H1 (cell line): ENCODE measurements at regions not wholly inside any gene's neighbourhood (a gene's known extent, or its start where the extent isn't known, plus 50 kb on each side); places are given as distances from the start of the nearest gene placed in this dataset.
A peak's percentile ranks its signal among the peaks of the same experiment; 100 is the strongest.
"Not testable (repeated sequence)": the region's sequence is repeated elsewhere in the genome, so short reads cannot be mapped to it uniquely, and the experiment has no call there.

Source experiments
- CTCF ChIA-PET: fragments of 300-600 bp; sonication (Branson Sonifier 250); formaldehyde crosslinking; loops from one replicate; lab custom pipeline; 2021; ENCODE audit not compliant: partially characterized antibody; lab: Charles Lee
- POLR2A ChIA-PET: fragments of 300-600 bp; sonication (Branson Sonifier 250); formaldehyde crosslinking; loops from one replicate; lab custom pipeline; 2021; ENCODE audit warnings: inconsistent platforms; ENCODE audit not compliant: partially characterized antibody; lab: Charles Lee
- DNase-seq, 2 experiments: peaks; one replicate each; pipeline versions ENCODE4 v3.0.0 to v3.0.0-alpha.2; 2010 to 2022; ENCODE audit warnings: low spot score in 2 of 2, low read depth in 1 of 2, mixed read lengths in 1 of 2
- FAIRE-seq: peaks from 2 replicates; lab custom pipeline; 2011; peaks lifted over from hg19 to GRCh38; lab: Jason Lieb, UNC
- H2AFZ ChIP-seq: 2 replicates; pipeline ENCODE4 v1.8.1; 2012; ENCODE audit warnings: low read length, inconsistent platforms
- H2AK5ac ChIP-seq: 2 replicates; pipeline ENCODE4 v1.6.1; 2013; ENCODE audit warnings: low read depth, low read length
- H2BK120ac ChIP-seq: replicated peaks from 2 replicates; pipeline ENCODE3; 2013; ENCODE audit warnings: low read depth, low read length, inconsistent platforms
- H2BK12ac ChIP-seq: 2 replicates; pipeline ENCODE4 v1.6.1; 2013; ENCODE audit warnings: low read depth, low read length
- H2BK15ac ChIP-seq: 2 replicates; pipeline ENCODE4 v1.6.1; 2013; ENCODE audit warnings: low read length
- H2BK20ac ChIP-seq: 2 replicates; pipeline ENCODE4 v1.6.1; 2013; ENCODE audit warnings: low read length
- H2BK5ac ChIP-seq: 2 replicates; pipeline ENCODE4 v1.6.1; 2013; ENCODE audit warnings: low read depth, low read length
- H3K14ac ChIP-seq: 2 replicates; pipeline ENCODE4 v1.6.1; 2013; ENCODE audit warnings: inconsistent platforms; ENCODE audit not compliant: insufficient read length
- H3K18ac ChIP-seq: 2 replicates; pipeline ENCODE4 v1.6.1; 2013; ENCODE audit warnings: low read length; ENCODE audit errors: extremely low read depth
- H3K23ac ChIP-seq: 2 replicates; pipeline ENCODE4 v1.6.1; 2013; ENCODE audit warnings: inconsistent platforms; ENCODE audit not compliant: insufficient read length
- H3K23me2 ChIP-seq: 2 replicates; pipeline ENCODE4 v1.6.1; 2013; ENCODE audit warnings: low read depth, low read length
- H3K27ac ChIP-seq: 2 replicates; pipeline ENCODE4 v1.6.1; 2011; ENCODE audit warnings: low read depth, low read length, inconsistent platforms
- H3K27me3 ChIP-seq, 4 experiments: replicated peaks in 1 of 4; 1 replicate in 1 of 4; 2 replicates in 3 of 4; pipeline versions ENCODE4 v1.6.1 to v1.8.1; 2011 to 2013; ENCODE audit warnings: low read length in 3 of 4, mild to moderate bottlenecking in 3 of 4, inconsistent platforms in 2 of 4, mixed read lengths in 2 of 4, moderate library complexity in 1 of 4; ENCODE audit not compliant: control insufficient read depth in 3 of 4, insufficient read depth in 3 of 4; ENCODE audit errors: extremely low read depth in 1 of 4
- H3K36me3 ChIP-seq, 4 experiments: 2 replicates each; pipeline versions ENCODE4 v1.6.1 to v1.8.1; 2011 to 2013; ENCODE audit warnings: mild to moderate bottlenecking in 4 of 4, low read length in 3 of 4, moderate library complexity in 2 of 4, control low read depth in 1 of 4, inconsistent platforms in 1 of 4; ENCODE audit not compliant: insufficient read depth in 4 of 4, control insufficient read depth in 2 of 4
- H3K4ac ChIP-seq: replicated peaks from 2 replicates; pipeline ENCODE3; 2013; ENCODE audit warnings: low read length, low read depth, mixed read lengths, inconsistent platforms; ENCODE audit not compliant: insufficient read length
- H3K4me1 ChIP-seq, 4 experiments: replicated peaks in 1 of 4; 1 replicate in 1 of 4; 2 replicates in 3 of 4; pipeline versions ENCODE4 v1.6.1 to v1.8.1; 2011 to 2013; ENCODE audit warnings: low read length in 3 of 4, inconsistent platforms in 2 of 4, mixed read lengths in 1 of 4; ENCODE audit not compliant: insufficient read depth in 4 of 4, control insufficient read depth in 3 of 4
- H3K4me2 ChIP-seq, 2 experiments: 2 replicates each; pipeline versions ENCODE4 v1.6.1 to v1.8.1; 2011 to 2013; ENCODE audit warnings: low read depth in 2 of 2, low read length in 2 of 2, control low read depth in 1 of 2, inconsistent platforms in 1 of 2, mild to moderate bottlenecking in 1 of 2; ENCODE audit not compliant: insufficient read depth in 1 of 2
- H3K4me3 ChIP-seq, 4 experiments: fragments of 200-600, 300-600 bp in 1 of 4; sonication (generic), shearing (Covaris generic), sonication (Bioruptor Twin) in 1 of 4; 2 replicates each; pipeline versions ENCODE4 v1.5.1 to v1.8.1; 2011 to 2016; ENCODE audit warnings: low read length in 4 of 4, low read depth in 3 of 4, control low read depth in 2 of 4, inconsistent platforms in 2 of 4, mild to moderate bottlenecking in 2 of 4, mixed read lengths in 1 of 4, moderate library complexity in 1 of 4; ENCODE audit not compliant: insufficient read depth in 2 of 4; ENCODE audit errors: extremely low read depth in 1 of 4
- H3K56ac ChIP-seq: replicated peaks from 2 replicates; pipeline ENCODE3; 2013; ENCODE audit warnings: low read depth, mild to moderate bottlenecking, mixed read lengths, low read length, inconsistent platforms; ENCODE audit not compliant: insufficient read length
- H3K79me1 ChIP-seq: 2 replicates; pipeline ENCODE4 v1.6.1; 2013; ENCODE audit warnings: low read depth, low read length, control low read depth
- H3K79me2 ChIP-seq, 2 experiments: 2 replicates each; pipeline versions ENCODE4 v1.6.1 to v1.8.1; 2012 to 2013; ENCODE audit warnings: low read length in 2 of 2, mild to moderate bottlenecking in 2 of 2, inconsistent platforms in 1 of 2; ENCODE audit not compliant: insufficient read depth in 2 of 2, control insufficient read depth in 1 of 2
- H3K9ac ChIP-seq, 4 experiments: replicated peaks in 1 of 4; 1 replicate in 1 of 4; 2 replicates in 3 of 4; pipeline versions ENCODE4 v1.6.1 to v1.8.1; 2011 to 2013; ENCODE audit warnings: low read depth in 3 of 4, low read length in 3 of 4, control low read depth in 2 of 4, mild to moderate bottlenecking in 2 of 4, moderate library complexity in 2 of 4, inconsistent platforms in 1 of 4; ENCODE audit errors: extremely low read depth in 1 of 4
- H3K9me3 ChIP-seq, 2 experiments: 2 replicates each; pipeline versions ENCODE4 v1.6.1 to v1.8.1; 2012 to 2013; ENCODE audit warnings: mild to moderate bottlenecking in 2 of 2, moderate library complexity in 2 of 2, control low read depth in 1 of 2, inconsistent platforms in 1 of 2, low read depth in 1 of 2, low read length in 1 of 2, mixed read lengths in 1 of 2; ENCODE audit not compliant: insufficient read depth in 2 of 2
- H4K20me1 ChIP-seq, 2 experiments: replicated peaks in 1 of 2; 2 replicates each; pipeline versions ENCODE3 to v1.8.1; 2011 to 2013; ENCODE audit warnings: inconsistent platforms in 2 of 2, low read length in 2 of 2, mild to moderate bottlenecking in 1 of 2; ENCODE audit not compliant: insufficient read depth in 2 of 2, control insufficient read depth in 1 of 2
- H4K5ac ChIP-seq: 2 replicates; pipeline ENCODE4 v1.6.1; 2013; ENCODE audit warnings: low read length, low read depth, mixed read lengths, inconsistent platforms; ENCODE audit not compliant: insufficient read length
- H4K8ac ChIP-seq: 2 replicates; pipeline ENCODE4 v1.8.0; 2013; ENCODE audit warnings: mild to moderate bottlenecking, moderate library complexity, low read length, inconsistent platforms; ENCODE audit not compliant: insufficient read depth; ENCODE audit errors: extremely low read depth
- H4K91ac ChIP-seq: replicated peaks from 2 replicates; pipeline ENCODE3; 2013; ENCODE audit warnings: low read length, mixed read lengths, inconsistent platforms; ENCODE audit not compliant: insufficient read length
- RBBP5 ChIP-seq: IDR thresholded peaks from 2 replicates; pipeline ENCODE4 v1.7.1; 2012; ENCODE audit warnings: low read depth, mild to moderate bottlenecking, inconsistent platforms, low read length, moderate library complexity, borderline replicate concordance
- WGBS, 2 experiments: shearing (Covaris generic) in 1 of 2; methylation state at CpG; one replicate each; pipeline versions ENCODE4 v1.1.6 to v1.1.7; 2013 to 2015; ENCODE audit warnings: low lambda C conversion rate in 2 of 2, mixed read lengths in 2 of 2, inconsistent platforms in 1 of 2, low coverage in 1 of 2, missing lambda C conversion rate in 1 of 2; ENCODE audit not compliant: insufficient replicate concordance in 2 of 2, insufficient coverage in 1 of 2, insufficient read length in 1 of 2; ENCODE audit errors: extremely low coverage in 1 of 2, missing lambda C conversion rate in 1 of 2; 5-methylcytosine and 5-hydroxymethylcytosine counted together

GRCh38 chr13:79887278-79887677 is 406.3 kb downstream of the NDFIP2 start:
- H4K20me1 ChIP-seq, H3K9ac ChIP-seq, H2BK20ac ChIP-seq, H3K4ac ChIP-seq, H3K9me3 ChIP-seq, H3K4me1 ChIP-seq, H3K27me3 ChIP-seq, FAIRE-seq, H3K36me3 ChIP-seq, H3K23ac ChIP-seq, H4K8ac ChIP-seq, H2BK120ac ChIP-seq, CTCF ChIA-PET, H3K27ac ChIP-seq, H3K14ac ChIP-seq, H2BK15ac ChIP-seq, H3K23me2 ChIP-seq, H4K91ac ChIP-seq, H2BK5ac ChIP-seq, H3K18ac ChIP-seq, H3K4me3 ChIP-seq, H2BK12ac ChIP-seq, H4K5ac ChIP-seq, H3K79me2 ChIP-seq, H3K56ac ChIP-seq, H2AK5ac ChIP-seq, H3K79me1 ChIP-seq: not testable (repeated sequence)
- Histone ChIP-seq H2AFZ (peak overlapping the region; percentile 90), H3K4me2 (0 out of 4 replicates have a peak overlapping the region, but pooled peaks of 1 of the 2 experiments have one; percentile 28)
- POLR2A ChIA-PET = interaction anchor here (0.9 to 1.3 kb wide), 2 partner anchors 16 to 272 kb away, joined by 3 to 5 read pairs; no protein-coding TSS in a partner anchor
- TF ChIP-seq RBBP5 = peak; percentile 35; the same call in 1 of the 2 replicates
- whole genome bisulfite sequencing, 2 experiments = 82% methylated on average over 8 of the region's 8 CpGs; no CpG with 5 or more reads in 1 of the 2 experiments
- peak in 1 of 2 experiments; percentile 48 for DNase-seq
